GM11168 (cell line): ENCODE measurements at regions not wholly inside any gene's neighbourhood (a gene's known extent, or its start where the extent isn't known, plus 50 kb on each side); places are given as distances from the start of the nearest gene placed in this dataset.

Source experiments
- in situ Hi-C: fragments of 300-500 bp; cut with MboI; formaldehyde crosslinking; loops from one replicate; pipeline ENCODE4 v1.12.0; 2022; ENCODE audit warnings: low sequenced_read_pairs; ENCODE audit not compliant: unreplicated experiment

GRCh38 chr15:70509731-70510143 is 253.6 kb downstream of the UACA start:
- in situ Hi-C loops, result no loop called here

DNA sequence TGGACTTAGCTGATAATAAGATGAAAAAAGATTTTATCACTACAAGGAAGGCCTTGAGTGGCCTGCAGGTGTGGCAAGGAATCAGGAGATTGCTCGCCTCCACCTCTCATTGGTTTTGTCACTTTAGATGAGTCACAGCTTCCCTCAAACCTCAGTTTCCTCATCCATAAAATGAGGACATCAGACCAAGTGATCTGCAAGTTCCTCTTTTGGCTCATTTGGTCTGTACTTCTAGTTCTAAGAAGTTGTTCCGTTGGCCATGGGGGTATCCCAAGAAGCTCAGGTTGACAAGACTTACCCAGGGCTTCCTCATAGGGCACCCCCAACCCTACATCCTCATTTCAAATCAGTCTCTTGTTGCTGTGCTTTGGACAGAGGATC is 254.1 kb downstream of the UACA start:
- in situ Hi-C loops, result no loop called here

- in situ Hi-C loops, result no loop called here
These were observed 254.6 kb downstream of the UACA start for GRCh38 chr15:70508561-70509281.

DNA sequence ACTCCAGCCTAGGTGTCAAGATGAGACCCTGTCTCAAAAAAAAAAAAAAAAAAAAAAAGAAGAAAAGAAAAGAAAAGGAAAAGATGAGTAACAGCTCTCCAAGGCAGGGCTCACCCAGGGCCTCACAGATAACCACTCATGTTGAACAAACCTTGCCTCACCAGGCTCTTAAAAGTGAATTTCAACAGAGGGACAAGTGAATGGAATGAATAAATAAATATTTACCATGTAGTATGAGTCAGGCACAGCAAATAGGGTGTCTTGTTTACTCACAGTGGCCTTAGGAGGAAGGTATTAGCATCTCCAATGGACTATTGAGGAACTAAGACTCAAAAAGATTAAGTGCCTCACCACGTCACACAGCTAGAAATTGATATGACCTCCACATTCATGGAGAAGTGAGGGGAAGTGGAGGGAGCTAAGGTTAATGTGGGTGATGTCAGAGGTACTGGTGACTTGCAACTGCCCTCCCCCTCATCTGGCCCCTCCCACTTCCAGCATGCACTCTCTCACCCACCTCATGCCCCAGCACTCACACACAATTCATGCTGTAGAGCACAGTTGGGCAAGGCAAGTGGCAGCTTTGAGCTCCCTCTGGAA is 255.5 kb downstream of the UACA start:
- in situ Hi-C loops, result no loop called here

- in situ Hi-C loops, result no loop called here
These were observed 257.1 kb downstream of the UACA start for GRCh38 chr15:70505936-70506912.

DNA sequence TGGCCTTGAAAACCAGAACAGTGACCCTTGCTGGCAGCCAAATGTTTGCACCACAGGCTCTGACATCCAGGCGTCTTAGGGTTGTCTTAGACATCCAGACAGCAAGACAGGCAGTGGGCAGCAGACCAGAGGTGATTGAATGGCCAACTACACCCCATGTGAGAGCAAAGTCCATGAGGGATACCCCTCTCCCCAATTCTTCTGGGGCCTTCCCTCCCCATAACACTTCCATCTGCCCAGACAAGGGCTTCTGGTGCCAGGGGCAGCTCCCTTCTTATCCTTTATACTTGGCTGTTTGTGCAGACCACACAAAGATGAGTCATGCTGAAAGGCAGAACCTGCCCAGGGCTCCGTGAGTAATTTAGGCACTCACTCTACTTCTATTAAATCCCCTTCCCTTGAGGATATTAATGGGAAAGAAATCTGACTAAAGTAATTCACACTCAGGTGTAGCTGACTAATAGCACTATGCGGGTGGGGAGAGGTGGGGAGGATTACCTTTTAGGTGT is 257.9 kb downstream of the UACA start:
- in situ Hi-C loops, result no loop called here

DNA sequence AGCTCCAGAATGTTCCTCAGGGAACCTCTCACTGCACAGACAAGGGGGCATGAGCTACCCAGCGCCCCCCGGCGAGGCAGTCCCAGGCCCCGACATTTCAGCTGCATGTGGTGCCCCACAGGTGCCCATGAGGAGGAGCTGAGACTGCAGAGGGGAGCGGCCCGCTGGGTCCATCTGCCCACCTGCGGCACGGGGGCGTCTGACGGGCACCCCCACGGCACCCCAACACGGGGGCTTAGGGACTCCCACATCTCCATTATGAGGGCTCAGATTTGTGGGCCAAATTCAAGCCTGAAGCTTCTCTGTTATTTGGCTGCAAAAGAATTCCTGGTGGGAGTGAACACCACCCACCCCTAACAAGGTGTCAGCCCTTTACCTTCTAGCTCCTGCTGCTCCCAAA is 258.4 kb downstream of the UACA start:
- in situ Hi-C loops, result no loop called here

DNA sequence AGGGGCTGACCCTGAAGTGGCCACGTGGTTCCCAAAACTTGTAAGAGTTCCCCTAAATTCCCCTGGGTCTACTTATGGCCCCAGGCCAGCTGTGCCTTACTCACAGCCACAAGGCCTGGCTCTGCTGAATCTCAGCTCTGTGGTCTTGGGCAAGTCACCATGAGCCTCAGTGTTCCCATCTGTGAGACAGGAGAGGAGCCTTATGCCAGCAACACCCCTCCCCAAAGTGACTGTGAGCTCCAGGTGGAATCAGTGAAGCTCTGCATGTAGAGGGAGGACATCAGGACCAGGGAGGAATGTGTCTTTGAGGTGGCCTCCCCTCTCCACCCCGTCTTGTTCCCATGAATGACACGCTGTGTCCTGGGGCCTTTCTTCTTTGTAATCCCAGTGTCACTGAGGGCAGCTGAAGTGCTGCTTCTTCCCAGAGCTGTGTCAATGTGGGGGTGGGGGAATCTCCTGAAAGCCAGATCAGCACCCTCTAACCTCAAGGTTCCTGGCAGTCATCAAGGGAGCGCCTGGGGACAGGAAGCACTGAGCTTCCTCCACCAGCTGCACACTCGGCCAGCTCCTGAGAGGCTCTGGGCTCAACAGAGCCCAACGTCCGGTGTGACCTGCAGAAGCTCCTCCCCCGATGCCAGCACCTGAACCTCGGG is 258.9 kb downstream of the UACA start:
- in situ Hi-C loops, result no loop called here

DNA sequence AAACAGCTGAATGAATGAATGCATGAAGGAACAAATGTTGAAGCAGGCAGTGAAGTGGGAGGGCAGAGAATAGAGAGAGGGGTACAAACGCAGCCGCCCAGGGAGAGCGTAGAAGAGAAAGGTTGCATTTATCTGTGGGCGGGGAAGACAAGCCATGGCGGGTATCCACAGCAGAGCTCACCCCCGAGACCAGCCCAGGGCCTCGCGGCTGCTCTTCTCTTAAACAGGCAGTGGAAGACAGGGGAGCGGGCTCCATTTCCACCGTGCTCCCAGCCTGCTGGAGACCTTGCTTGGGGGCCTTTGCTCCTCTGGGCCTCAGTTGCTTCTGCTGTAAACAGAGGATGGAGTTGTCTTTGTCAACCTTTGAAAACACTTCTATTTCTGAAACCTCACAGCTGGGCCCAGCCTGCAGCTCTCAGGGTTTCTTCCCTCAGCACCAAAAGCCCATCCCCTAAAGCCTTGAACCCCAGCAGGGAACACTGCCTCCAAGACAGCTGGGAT is 259.5 kb downstream of the UACA start:
- in situ Hi-C loops, result no loop called here

- in situ Hi-C loops, result no loop called here
These were observed 260.1 kb downstream of the UACA start for GRCh38 chr15:70503073-70503745.

- in situ Hi-C loops, result no loop called here
These were observed 260.8 kb downstream of the UACA start for GRCh38 chr15:70502529-70502928.

DNA sequence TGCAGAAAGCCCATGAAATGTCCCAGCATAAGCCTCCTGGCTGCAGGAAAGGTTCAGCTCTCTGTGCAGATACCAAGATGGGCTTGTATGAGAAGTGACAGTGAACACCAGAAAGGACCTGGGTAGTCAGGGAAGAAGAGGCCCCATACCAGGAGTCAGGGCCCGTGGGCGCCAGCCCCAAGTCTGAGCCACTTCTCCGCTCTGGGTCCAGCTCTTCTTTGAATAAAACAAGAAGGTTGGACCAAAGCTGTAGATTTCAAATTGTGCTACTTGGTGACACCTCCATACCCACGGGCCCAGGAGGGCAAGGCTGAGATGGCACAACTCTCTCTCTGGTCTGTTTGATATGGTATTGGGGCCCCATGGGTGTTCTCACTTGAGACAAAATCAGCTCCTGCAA is 261.5 kb downstream of the UACA start:
- in situ Hi-C loops, result no loop called here

DNA sequence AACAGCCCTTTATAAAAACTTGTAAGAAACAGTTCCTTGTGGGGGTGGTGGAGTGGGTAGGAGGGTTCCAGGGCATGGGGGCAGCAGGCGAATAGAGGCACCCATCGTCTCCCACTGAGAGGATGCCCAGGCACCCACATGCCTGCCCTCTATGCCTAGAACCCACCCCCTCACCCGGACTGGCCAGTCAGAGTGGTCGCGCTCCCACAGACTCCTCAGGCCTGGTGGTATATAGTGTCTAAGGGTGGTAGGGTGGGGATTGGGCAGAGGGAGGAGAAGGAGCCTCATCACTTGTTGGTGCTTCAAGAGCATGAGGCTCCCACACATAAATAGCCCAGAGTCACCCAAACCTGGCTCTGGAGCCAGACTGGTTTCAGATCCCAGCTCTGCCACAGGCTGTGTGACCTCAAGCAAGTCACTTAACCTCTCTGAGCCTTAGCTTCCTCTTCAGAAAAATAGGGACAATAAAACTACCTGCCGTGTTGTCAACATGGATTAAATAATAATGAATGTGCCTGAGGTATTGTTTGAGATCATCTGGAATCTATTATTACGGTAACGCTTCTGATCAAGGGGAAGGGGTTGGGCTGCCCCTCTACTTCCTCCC is 262.1 kb downstream of the UACA start:
- in situ Hi-C loops, result no loop called here

- in situ Hi-C loops, result loop anchor here (25.0 kb wide), 1 partner anchor 512 kb away; no protein-coding TSS in a partner anchor
These were observed 263.6 kb downstream of the UACA start for GRCh38 chr15:70499791-70500190.

- in situ Hi-C loops, result loop anchor here (25.0 kb wide), 1 partner anchor 511 kb away; no protein-coding TSS in a partner anchor
These were observed 265.2 kb downstream of the UACA start for GRCh38 chr15:70498096-70498626.

DNA sequence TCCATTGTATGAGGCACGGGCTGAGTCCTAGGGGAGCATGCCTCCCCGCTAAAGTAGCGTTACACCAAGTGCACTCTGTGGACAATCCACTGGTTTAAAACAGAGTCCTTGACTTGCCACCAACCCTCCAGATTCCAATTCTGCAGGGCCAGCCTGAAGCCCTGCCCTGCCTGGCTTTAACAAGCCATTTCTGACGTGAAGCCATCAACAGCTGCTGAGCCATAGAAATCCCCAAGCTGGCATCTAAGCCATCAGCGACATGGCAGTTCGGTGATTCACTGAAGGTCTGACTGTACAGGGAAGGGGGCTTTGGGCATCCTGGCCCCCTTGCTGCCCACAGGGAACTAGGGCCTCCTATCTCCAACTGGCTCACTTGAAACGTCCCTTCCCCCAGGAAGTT is 265.7 kb downstream of the UACA start:
- in situ Hi-C loops, result loop anchor here (25.0 kb wide), 1 partner anchor 510 kb away; no protein-coding TSS in a partner anchor

DNA sequence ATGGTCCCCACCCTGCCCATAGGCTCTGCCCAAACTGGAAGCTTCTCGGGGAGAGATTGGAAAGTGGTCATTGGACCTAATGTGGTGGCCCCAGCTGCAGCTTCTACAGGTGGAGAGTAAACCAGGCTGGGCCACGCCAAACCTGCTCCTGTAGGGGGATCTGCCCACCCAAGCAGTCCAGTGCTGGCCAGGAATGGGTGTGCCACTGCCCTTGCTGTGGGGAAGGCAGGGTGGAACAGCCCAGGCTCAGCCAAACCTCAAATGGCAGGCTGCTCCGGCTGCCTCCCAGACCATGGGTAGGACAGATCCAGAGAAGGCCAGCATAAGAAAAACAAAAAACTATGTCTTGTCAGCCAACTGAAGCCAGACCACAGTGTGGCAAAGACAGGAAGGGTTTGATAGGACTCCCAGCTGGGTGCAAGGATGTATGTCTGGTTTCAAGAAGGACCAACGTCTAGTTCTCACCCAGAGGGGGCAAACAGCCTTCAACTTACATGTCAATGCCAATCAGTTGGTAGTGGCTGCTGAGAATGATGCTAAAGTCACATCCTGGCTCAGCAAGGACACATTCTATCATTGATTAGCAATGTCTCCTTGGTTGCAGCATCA is 267.3 kb downstream of the UACA start:
- in situ Hi-C loops, result loop anchor here (25.0 kb wide), 1 partner anchor 509 kb away; no protein-coding TSS in a partner anchor
